Smooth muscle cell (in vitro differentiated cells): ENCODE measurements at regions not wholly inside any gene's neighbourhood (a gene's known extent, or its start where the extent isn't known, plus 50 kb on each side); places are given as distances from the start of the nearest gene placed in this dataset.

Experiments
- DNase-seq: peaks from one replicate; lab custom pipeline; 2025; ENCODE audit not compliant: unreplicated experiment; lab: John Stamatoyannopoulos, UW
- H2AFZ ChIP-seq: fragments of 200-600 bp; sonication (generic); 2 replicates; pipeline ENCODE4 v1.6.0; 2016; ENCODE audit warnings: antibody characterized with exemption, low read depth, mild to moderate bottlenecking
- H3F3A ChIP-seq: fragments of 200-600 bp; sonication (generic); 2 replicates; pipeline ENCODE4 v1.6.0; 2017; ENCODE audit warnings: antibody characterized with exemption, low read depth
- H3K27ac ChIP-seq: fragments of 200-600 bp; sonication (generic); 2 replicates; pipeline ENCODE4 v1.5.1; 2016; ENCODE audit warnings: low read depth, mild to moderate bottlenecking
- H3K27me3 ChIP-seq: fragments of 200-600 bp; sonication (generic); 2 replicates; pipeline ENCODE4 v1.6.1; 2016; ENCODE audit warnings: low read depth, mild to moderate bottlenecking
- H3K36me3 ChIP-seq: fragments of 200-600 bp; sonication (generic); 2 replicates; pipeline ENCODE4 v1.5.1; 2016; ENCODE audit warnings: low read depth
- H3K4me1 ChIP-seq: fragments of 200-600 bp; sonication (generic); 2 replicates; pipeline ENCODE4 v1.5.1; 2016; ENCODE audit warnings: low read depth
- H3K4me2 ChIP-seq: fragments of 200-600 bp; sonication (generic); 2 replicates; pipeline ENCODE4 v1.6.0; 2016; ENCODE audit warnings: mild to moderate bottlenecking
- H3K4me3 ChIP-seq: fragments of 200-600 bp; sonication (generic); 2 replicates; pipeline ENCODE4 v1.5.1; 2016; ENCODE audit warnings: mild to moderate bottlenecking
- H3K79me2 ChIP-seq: fragments of 200-600 bp; sonication (generic); 2 replicates; pipeline ENCODE4 v1.6.0; 2016; ENCODE audit warnings: low read depth, mild to moderate bottlenecking
- H3K9ac ChIP-seq: fragments of 200-600 bp; sonication (generic); 2 replicates; pipeline ENCODE4 v1.6.0; 2016; ENCODE audit warnings: low read depth
- H3K9me3 ChIP-seq: fragments of 200-600 bp; sonication (generic); replicated peaks from 2 replicates; pipeline ENCODE4 v1.5.1; 2016; ENCODE audit warnings: low read depth
- H4K20me1 ChIP-seq: fragments of 200-600 bp; sonication (generic); 2 replicates; pipeline ENCODE4 v1.6.0; 2016; ENCODE audit warnings: low read depth
- CTCF ChIP-seq: fragments of 200-600 bp; sonication (generic); IDR thresholded peaks from 2 replicates; pipeline ENCODE4 v1.5.1; 2017; ENCODE audit warnings: borderline replicate concordance, mild to moderate bottlenecking, antibody characterized with exemption; ENCODE audit not compliant: insufficient read depth, poor library complexity, severe bottlenecking
- WGBS: methylation state at CpG from one replicate; pipeline ENCODE4 v1.1.7; 2016; ENCODE audit warnings: low lambda C conversion rate; 5-methylcytosine and 5-hydroxymethylcytosine counted together

GRCh38 chrX:20434986-20435385, 168.3 kb upstream of the RPS6KA3 start:
- H3K79me2 ChIP-seq = no peaks in the 10 kb centered on the region
- no peak overlapping the region for H3K4me3 ChIP-seq
- H3K36me3 ChIP-seq = no peaks in the 10 kb centered on the region
- H3K9ac ChIP-seq = no peak overlapping the region
- no peak overlapping the region for H3K27ac ChIP-seq
- 81% methylated on average over 3 of the region's 3 CpGs for WGBS
- no peaks in the 10 kb centered on the region for H3F3A ChIP-seq
- no peak for DNase-seq
- H3K9me3 ChIP-seq = no peaks in the 10 kb centered on the region
- no peaks in the 10 kb centered on the region for H3K27me3 ChIP-seq
- no peaks in the 10 kb centered on the region for H4K20me1 ChIP-seq
- H3K4me2 ChIP-seq = no peak overlapping the region
- H2AFZ ChIP-seq = no peak overlapping the region
- TF ChIP-seq CTCF = no peak
- H3K4me1 ChIP-seq = no peaks in the 10 kb centered on the region

- Histone ChIP-seq H3F3A (no peaks in the 10 kb centered on the region), H2AFZ (no peak overlapping the region), H3K4me1 (no peaks in the 10 kb centered on the region), H4K20me1 (no peaks in the 10 kb centered on the region), H3K4me3 (no peak overlapping the region), H3K27ac (no peak overlapping the region), H3K27me3 (no peaks in the 10 kb centered on the region), H3K9me3 (no peaks in the 10 kb centered on the region), H3K9ac (no peak overlapping the region), H3K36me3 (no peaks in the 10 kb centered on the region), H3K4me2 (peak overlapping the region; percentile 44), H3K79me2 (no peaks in the 10 kb centered on the region)
- TF ChIP-seq CTCF = no peak
- DNase-seq = no peak
- WGBS = 56% methylated on average over 1 of the region's 1 CpG
Measured at GRCh38 chrX:20433388-20433775, 166.7 kb upstream of the RPS6KA3 start.

- no peaks in the 10 kb centered on the region for H3K36me3 ChIP-seq
- H4K20me1 ChIP-seq = no peaks in the 10 kb centered on the region
- H3K4me2 ChIP-seq = peak overlapping the region; percentile 44
- DNase-seq = no peak
- H3K9ac ChIP-seq = no peak overlapping the region
- no peak overlapping the region for H3K4me3 ChIP-seq
- no peaks in the 10 kb centered on the region for H3K79me2 ChIP-seq
- WGBS = 73% methylated on average over 2 of the region's 2 CpGs
- no peak for TF ChIP-seq CTCF
- H3K27me3 ChIP-seq = no peaks in the 10 kb centered on the region
- no peak overlapping the region for H3K27ac ChIP-seq
- H2AFZ ChIP-seq = no peak overlapping the region
- H3K9me3 ChIP-seq = no peaks in the 10 kb centered on the region
- H3K4me1 ChIP-seq = no peaks in the 10 kb centered on the region
- no peaks in the 10 kb centered on the region for H3F3A ChIP-seq
Measured at GRCh38 chrX:20432746-20433387, 166.2 kb upstream of the RPS6KA3 start.

GRCh38 chrX:20432048-20432447, 165.3 kb upstream of the RPS6KA3 start:
- 34% methylated on average over 3 of the region's 3 CpGs for WGBS
- no peak overlapping the region for H3K4me2 ChIP-seq
- no peak for DNase-seq

More at GRCh38 chrX:20432048-20432447, 165.3 kb upstream of the RPS6KA3 start:
- no peaks in the 10 kb centered on the region for H3K4me1 ChIP-seq
- H3K4me3 ChIP-seq = no peak overlapping the region
- no peaks in the 10 kb centered on the region for H3K79me2 ChIP-seq
- no peaks in the 10 kb centered on the region for H3K9me3 ChIP-seq
- H2AFZ ChIP-seq = no peak overlapping the region
- no peaks in the 10 kb centered on the region for H3K36me3 ChIP-seq
- H3K9ac ChIP-seq = no peak overlapping the region
- no peak for TF ChIP-seq CTCF
- no peaks in the 10 kb centered on the region for H3F3A ChIP-seq
- H3K27ac ChIP-seq = no peak overlapping the region
- H3K27me3 ChIP-seq = no peaks in the 10 kb centered on the region
- no peaks in the 10 kb centered on the region for H4K20me1 ChIP-seq
